K562 (cell line): ENCODE measurements at regions not wholly inside any gene's neighbourhood (a gene's known extent, or its start where the extent isn't known, plus 50 kb on each side); places are given as distances from the start of the nearest gene placed in this dataset.

ENCODE experiments used
- BHLHE40 ChIP-seq: IDR thresholded peaks from 2 replicates; pipeline ENCODE4 v1.6.1; 2011; ENCODE audit warnings: low read length, improper control_type of control experiment
- BMI1 ChIP-seq: fragments of 150-350 bp; IDR thresholded peaks from 2 replicates; pipeline ENCODE4 v1.6.1; 2014; ENCODE audit warnings: low read length
- C11orf30 ChIP-seq: fragments of 450-650 bp; IDR thresholded peaks from 2 replicates; pipeline ENCODE4 v1.6.1; 2016; ENCODE audit warnings: low read depth, mild to moderate bottlenecking
- CREB3 ChIP-seq: fragments of 450-650 bp; conservative IDR thresholded peaks from 2 replicates; pipeline ENCODE4 v1.6.1; 2016; ENCODE audit warnings: missing genetic modification characterization, low read depth, mild to moderate bottlenecking, missing compliant biosample characterization, moderate library complexity
- EGR1 ChIP-seq: fragments of 450-650 bp; conservative IDR thresholded peaks from 2 replicates; pipeline ENCODE4 v1.6.1; 2017; ENCODE audit warnings: mild to moderate bottlenecking
- ESRRB ChIP-seq: fragments of 250-450 bp; sonication (Bioruptor Pico); IDR thresholded peaks from 2 replicates; pipeline ENCODE4 v1.5.0; 2020; ENCODE audit warnings: mild to moderate bottlenecking, moderate library complexity, borderline replicate concordance
- GABPB1 ChIP-seq: sonication (generic); formaldehyde crosslinking; IDR thresholded peaks from 2 replicates; pipeline ENCODE4 v1.8.0; 2022; ENCODE audit warnings: mild to moderate bottlenecking, missing genetic modification reagents
- L3MBTL2 ChIP-seq: fragments of 450-650 bp; IDR thresholded peaks from 2 replicates; pipeline ENCODE4 v1.6.1; 2016; ENCODE audit warnings: mild to moderate bottlenecking, moderate library complexity
- NFE2 ChIP-seq: IDR thresholded peaks from 2 replicates; pipeline ENCODE4 v1.6.1; 2014; ENCODE audit warnings: antibody characterized with exemption, low read depth
- NR4A1 ChIP-seq, 2 experiments: fragments of 250-450 bp in 1 of 2; fragments of 450-650 bp in 1 of 2; sonication (Bioruptor Pico) in 1 of 2; IDR thresholded peaks; 2 replicates each; pipeline versions ENCODE4 v1.4.0 to v1.6.1; 2016 to 2020; ENCODE audit warnings: mild to moderate bottlenecking in 2 of 2, missing compliant biosample characterization in 1 of 2, missing genetic modification characterization in 1 of 2, moderate library complexity in 1 of 2
- RB1 ChIP-seq: fragments of 450-650 bp; IDR thresholded peaks from 2 replicates; pipeline ENCODE4 v1.6.1; 2017; ENCODE audit warnings: low read depth, mild to moderate bottlenecking
- RBM17 ChIP-seq: fragments of 200-400 bp; formaldehyde crosslinking; IDR thresholded peaks from 2 replicates; pipeline ENCODE4 v1.6.1; 2017; ENCODE audit warnings: low read depth, mild to moderate bottlenecking, low read length, borderline replicate concordance
- TSHZ1 ChIP-seq: fragments of 250-450 bp; sonication (Bioruptor Pico); IDR thresholded peaks from 2 replicates; pipeline ENCODE4 v1.4.0; 2020; ENCODE audit warnings: mild to moderate bottlenecking, moderate library complexity
- UBTF ChIP-seq, 2 experiments: IDR thresholded peaks; 2 replicates each; pipeline ENCODE4 v1.6.1; 2012; ENCODE audit warnings: improper control_type of control experiment in 2 of 2, low read depth in 2 of 2, low read length in 2 of 2, borderline replicate concordance in 1 of 2
- ZFPM2 ChIP-seq: fragments of 250-450 bp; sonication (Bioruptor Pico); IDR thresholded peaks from 2 replicates; pipeline ENCODE4 v1.5.1; 2022; ENCODE audit warnings: mild to moderate bottlenecking
- ZNF592 ChIP-seq: fragments of 450-650 bp; IDR thresholded peaks from 2 replicates; pipeline ENCODE4 v1.6.1; 2017; ENCODE audit warnings: antibody characterized with exemption, mild to moderate bottlenecking

GRCh38 chr20:4083098-4083865, 65.3 kb upstream of the SMOX start (continued):
- TF ChIP-seq C11orf30 (peak; percentile 61), CREB3 (0 out of 2 replicates have a peak, but pooled peaks have one; percentile 27), UBTF (IDR thresholded peaks at IDR 0.05; ENCODE audit: borderline replicate concordance in 1 of 2, low read depth in 2 of 2, low read length in 2 of 2) (peak in 1 of 2 experiments; percentile 10; a peak in 1 of 4 replicates), RBM17 (no peak), ZNF592 (0 out of 2 replicates have a peak, but pooled peaks have one; percentile 18), RB1 (no peak), ESRRB (CRISPR knock-in tag) (no peak), ZFPM2 (CRISPR knock-in tag) (no peak), TSHZ1 (no peak), EGR1 (0 out of 2 replicates have a peak, but pooled peaks have one; percentile 6), BMI1 (no peak), NR4A1 (CRISPR knock-in tag; IDR thresholded peaks at IDR 0.05) (no peak), NR4A1 (tag; IDR thresholded peaks at IDR 0.05) (0 out of 2 replicates have a peak, but pooled peaks have one; percentile 16), NFE2 (peak; percentile 60), BHLHE40 (no peak; the same call in 1 of the 2 replicates), GABPB1 (CRISPR knock-in tag) (no peak), L3MBTL2 (peak; percentile 28; the same call in 1 of the 2 replicates)
